NCI-H226 (cell line): ENCODE measurements at regions not wholly inside any gene's neighbourhood (a gene's known extent, or its start where the extent isn't known, plus 50 kb on each side); places are given as distances from the start of the nearest gene placed in this dataset.
"Not testable (repeated sequence)": the region's sequence is repeated elsewhere in the genome, so short reads cannot be mapped to it uniquely, and the experiment has no call there.

Experiments
- DNase-seq: peaks from one replicate; pipeline ENCODE4 v3.0.0-alpha.2; 2015

- no peak for DNase-seq
These were observed 458.9 kb downstream of the PRR16 start for GRCh38 chr5:120923026-120923425.

GRCh38 chr5:120926471-120926870 lies 462.4 kb downstream of the PRR16 start:
- no peak for DNase-seq

- no peak for DNase-seq
These were observed 463.9 kb downstream of the PRR16 start for GRCh38 chr5:120927950-120928530.

GRCh38 chr5:120932480-120932879 lies 468.4 kb downstream of the PRR16 start:
- DNase-seq, result no peak

GRCh38 chr5:120934031-120934430 lies 469.9 kb downstream of the PRR16 start:
- DNase-seq, result no peak

GRCh38 chr5:120936652-120937051 lies 472.6 kb downstream of the PRR16 start:
- no peak for DNase-seq

- no peak for DNase-seq
These were observed 474.5 kb downstream of the PRR16 start for GRCh38 chr5:120938604-120939003.

- peak; percentile 41 for DNase-seq
These were observed 478.7 kb downstream of the PRR16 start for GRCh38 chr5:120942596-120943350.

GRCh38 chr5:120949596-120949995 lies 485.5 kb downstream of the PRR16 start:
- not testable (repeated sequence) for DNase-seq

- DNase-seq, result not testable (repeated sequence)
These were observed 489.3 kb downstream of the PRR16 start for GRCh38 chr5:120953445-120953844.

GRCh38 chr5:120954255-120954654 lies 490.2 kb downstream of the PRR16 start:
- no peak for DNase-seq

GRCh38 chr5:120955795-120956194 lies 491.7 kb downstream of the PRR16 start:
- DNase-seq, result no peak

- no peak for DNase-seq
These were observed 494.9 kb downstream of the PRR16 start for GRCh38 chr5:120958877-120959485.

GRCh38 chr5:120960510-120960909 lies 496.4 kb downstream of the PRR16 start:
- no peak for DNase-seq

- no peak for DNase-seq
These were observed 503.3 kb downstream of the PRR16 start for GRCh38 chr5:120967366-120967765.

- no peak for DNase-seq
These were observed 510.6 kb downstream of the PRR16 start for GRCh38 chr5:120974690-120975089.

- DNase-seq, result no peak
These were observed 518.3 kb downstream of the PRR16 start for GRCh38 chr5:120982351-120982750.

GRCh38 chr5:120985526-120985925 lies 521.4 kb downstream of the PRR16 start:
- no peak for DNase-seq

GRCh38 chr5:120988491-120988890 lies 524.4 kb downstream of the PRR16 start:
- DNase-seq, result no peak

- DNase-seq, result no peak
These were observed 524.8 kb downstream of the PRR16 start for GRCh38 chr5:120988941-120989340.

GRCh38 chr5:120991569-120991968 lies 527.5 kb downstream of the PRR16 start:
- DNase-seq, result no peak

- no peak for DNase-seq
These were observed 530.0 kb downstream of the PRR16 start for GRCh38 chr5:120994112-120994511.

GRCh38 chr5:120999550-120999949 lies 535.5 kb downstream of the PRR16 start:
- DNase-seq, result no peak

GRCh38 chr5:121006217-121006616 lies 542.1 kb downstream of the PRR16 start:
- DNase-seq, result no peak
